Hippocampal formation (tissue), 2 donors: ENCODE measurements at regions not wholly inside any gene's neighbourhood (a gene's known extent, or its start where the extent isn't known, plus 50 kb on each side); places are given as distances from the start of the nearest gene placed in this dataset.

Source experiments
- DNase-seq, 2 donors: peaks; one replicate each; lab custom pipeline; 2025; lab: John Stamatoyannopoulos, UW

DNA sequence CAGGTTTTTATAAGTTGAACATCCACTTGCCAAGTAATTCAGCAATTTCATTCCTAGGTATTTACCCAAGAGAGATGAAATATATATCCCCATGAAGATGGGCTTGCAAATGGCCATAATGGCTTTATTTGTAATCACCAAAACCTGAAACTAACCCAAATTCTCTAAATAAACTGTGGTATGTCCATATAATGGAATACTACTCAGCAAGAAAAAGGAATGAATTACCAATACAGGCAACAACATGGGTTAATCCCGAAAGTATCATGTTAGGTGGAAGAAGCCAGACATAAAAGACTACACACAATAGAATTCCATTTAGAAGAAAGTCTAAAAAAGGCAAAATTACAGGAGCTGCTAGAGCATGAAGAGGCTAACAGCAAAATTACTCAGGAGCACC, 101.4 kb upstream of the PPP2R2D start:
- DNase-seq = no peak

DNA sequence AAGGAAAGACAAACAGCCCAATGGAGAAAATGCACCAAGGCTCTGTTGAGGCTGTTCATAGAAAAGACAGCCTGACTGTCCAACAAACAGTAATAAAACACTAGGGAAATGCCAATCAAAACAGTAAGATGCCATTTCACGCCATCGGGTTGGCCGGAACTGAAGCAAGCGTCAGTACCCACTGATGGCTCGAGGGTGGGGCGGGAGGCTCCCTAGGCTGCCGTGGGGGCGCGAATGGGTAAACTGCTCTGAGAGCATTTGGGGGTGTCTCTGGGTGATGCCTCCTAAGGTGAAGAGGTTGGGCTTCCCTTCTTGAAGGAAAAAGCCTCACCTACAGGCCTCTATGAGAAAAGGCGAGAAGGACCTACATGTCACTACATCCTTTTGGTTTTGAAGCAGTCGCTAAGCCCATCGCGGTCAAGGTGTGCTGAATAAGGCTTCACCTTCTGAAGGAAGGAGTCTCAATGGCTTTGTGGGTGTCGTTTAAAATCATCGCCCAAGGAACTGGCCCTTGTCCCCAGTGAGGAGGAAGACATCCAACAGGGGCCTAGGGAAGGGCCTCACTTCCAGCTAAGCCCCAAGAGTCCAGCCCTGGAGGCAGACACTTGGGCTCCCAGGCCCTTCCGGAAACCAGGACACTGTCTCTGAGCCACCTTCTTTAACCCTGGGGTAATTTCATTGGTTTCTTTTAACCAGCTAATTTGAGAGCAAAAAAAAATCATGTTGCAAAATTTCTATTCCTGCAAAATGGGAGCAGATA, 98.5 kb upstream of the PPP2R2D start:
- DNase-seq = no peak

DNA sequence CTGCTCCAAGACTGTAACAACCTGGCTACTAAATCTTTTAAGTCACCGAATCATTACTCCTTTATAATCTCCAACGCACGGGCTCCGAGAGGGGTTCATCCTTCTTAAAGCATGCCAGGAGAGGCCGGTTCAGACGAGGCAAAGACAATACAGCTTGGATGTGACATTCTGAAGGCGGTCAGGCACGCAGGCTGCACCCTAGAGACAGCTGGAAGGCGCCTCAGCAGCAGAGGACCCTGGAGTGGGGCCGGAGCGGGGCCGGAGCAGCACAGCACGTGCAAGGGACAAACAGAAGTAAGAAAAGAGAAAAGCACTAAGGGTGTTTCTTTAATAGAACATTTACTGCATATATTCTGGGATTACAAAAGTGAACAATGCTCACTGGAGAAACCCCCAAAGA, 97.8 kb upstream of the PPP2R2D start:
- no peak for DNase-seq

DNA sequence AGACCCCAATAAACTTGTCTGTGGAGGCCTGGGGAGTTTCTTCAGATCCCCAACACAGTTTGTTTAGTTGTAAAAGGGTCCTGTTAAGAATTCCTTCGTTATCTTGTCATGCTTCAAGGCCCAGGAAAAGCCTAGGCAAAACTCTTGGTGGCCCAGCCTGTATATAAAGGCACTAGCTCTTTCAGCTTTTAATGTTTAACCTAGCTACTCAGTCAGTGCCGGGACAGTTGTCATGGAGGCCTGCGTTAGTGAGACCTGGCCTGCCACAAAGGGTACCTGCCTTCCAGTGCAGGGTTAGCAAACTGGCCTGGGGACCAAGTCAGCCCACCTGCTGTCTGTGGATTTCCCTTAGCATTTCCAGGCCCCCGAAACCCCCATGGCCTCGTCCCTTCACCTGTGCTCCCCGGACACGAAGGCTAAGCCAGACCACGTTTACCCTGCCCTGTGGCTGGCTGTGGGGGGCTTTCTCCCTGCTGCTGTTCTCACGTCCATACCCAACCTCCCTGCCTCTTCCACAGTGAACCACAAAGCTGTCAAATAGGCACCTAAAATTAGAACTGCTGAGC, 96.9 kb upstream of the PPP2R2D start:
- no peak for DNase-seq

DNA sequence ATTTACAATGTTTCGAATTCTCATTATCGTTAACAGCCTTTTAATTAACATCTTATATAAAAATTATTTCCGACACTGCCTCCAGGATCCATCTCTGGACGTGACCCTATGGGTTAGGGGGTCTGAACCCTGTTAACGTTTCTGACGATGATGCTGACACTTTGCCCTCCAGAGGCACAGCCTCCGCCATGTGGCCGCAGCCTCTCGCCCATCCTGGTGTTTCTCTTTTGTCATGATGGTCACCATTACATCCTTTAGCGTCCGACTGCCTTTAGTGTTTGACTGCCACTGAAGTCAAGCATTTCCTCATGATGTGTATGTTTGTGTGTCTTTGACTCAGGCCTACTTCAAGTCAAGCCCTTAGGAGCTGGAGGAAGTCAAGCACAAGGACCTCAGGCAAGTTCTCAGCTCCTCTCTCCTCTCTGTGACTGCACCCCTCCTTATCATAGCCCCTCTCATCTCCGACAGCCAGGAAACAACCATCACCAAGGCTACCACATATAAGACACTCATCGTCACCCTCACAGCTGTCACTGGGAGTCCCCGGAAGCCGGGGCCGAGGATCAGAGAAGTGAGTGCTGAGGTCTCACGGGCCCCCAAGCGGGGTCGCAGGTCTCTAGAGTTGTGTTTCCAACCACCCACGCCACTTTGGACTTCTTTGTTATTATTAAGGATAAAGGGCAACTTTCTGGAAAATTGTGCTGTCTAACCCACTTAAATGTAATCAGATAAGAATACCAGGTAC, 96.1 kb upstream of the PPP2R2D start:
- DNase-seq = no peak

DNA sequence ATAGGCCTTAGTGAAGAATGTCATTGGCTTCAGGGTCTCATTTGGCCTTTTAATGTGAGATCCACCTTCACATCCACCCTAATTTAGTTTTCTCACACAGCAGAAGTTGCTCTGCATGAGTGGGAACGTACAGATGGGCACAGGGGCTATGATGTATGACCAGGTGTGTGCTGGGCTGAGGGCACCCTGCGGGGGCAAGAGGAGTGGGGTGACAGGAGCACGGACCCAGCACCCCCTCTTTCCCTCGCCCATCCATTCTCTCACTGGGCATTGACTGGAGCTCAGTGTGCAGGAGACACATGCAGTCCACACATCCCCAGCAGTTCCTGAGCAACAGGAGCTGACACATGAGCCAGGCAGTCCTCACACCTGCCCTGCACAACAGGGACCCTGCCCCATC, 95.1 kb upstream of the PPP2R2D start:
- no peak for DNase-seq

DNA sequence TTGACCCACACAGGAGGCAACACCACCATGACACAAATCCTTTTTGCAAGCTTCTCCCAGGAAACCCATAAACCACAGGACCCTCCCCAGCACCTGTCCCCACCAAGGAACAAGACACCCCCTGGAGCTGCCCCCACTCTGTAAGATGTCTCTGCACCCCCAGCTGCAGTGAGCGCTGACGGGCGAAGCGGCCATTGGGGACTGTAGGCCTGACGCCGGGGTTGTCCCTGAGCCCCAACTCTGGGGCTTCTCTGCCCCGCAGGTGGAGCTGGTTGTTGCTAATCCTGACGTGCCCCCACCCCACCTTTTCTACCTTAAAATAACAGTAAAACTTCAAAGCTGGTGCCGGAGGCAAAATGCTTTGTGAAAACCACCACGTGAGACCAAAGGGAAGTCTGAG, 94.7 kb upstream of the PPP2R2D start:
- no peak for DNase-seq

DNA sequence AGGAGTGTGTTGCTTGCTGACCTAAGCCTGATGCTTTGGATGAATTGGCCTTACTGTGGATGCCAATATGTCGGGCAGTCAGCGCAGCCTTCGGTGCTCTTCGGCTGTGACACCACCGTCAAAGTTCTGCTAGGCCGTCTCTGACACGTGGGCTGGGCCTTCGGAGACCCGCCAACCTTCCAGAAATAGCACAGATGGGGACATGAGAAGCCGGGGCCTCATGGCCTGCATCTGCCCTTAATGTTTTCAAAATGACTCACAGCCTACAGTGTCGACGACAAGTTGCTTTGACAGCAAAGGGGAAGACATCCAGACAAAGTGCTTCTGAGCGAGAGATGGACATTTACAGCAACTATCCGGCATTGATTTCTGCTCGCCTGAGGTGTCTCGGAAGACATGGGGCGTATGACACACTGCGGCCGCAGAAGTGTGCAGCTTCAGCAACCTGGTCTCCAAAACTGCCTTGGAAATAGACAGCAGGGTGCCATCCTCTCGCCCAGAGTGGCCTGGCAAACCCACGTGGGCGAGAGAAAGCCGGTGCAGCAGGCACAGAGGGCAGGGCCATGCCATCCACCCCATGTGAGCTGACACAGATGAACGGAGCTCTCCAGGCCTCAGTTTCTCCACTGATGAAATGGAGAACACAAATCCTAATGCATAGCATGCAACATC, 94.0 kb upstream of the PPP2R2D start:
- DNase-seq = no peak

DNA sequence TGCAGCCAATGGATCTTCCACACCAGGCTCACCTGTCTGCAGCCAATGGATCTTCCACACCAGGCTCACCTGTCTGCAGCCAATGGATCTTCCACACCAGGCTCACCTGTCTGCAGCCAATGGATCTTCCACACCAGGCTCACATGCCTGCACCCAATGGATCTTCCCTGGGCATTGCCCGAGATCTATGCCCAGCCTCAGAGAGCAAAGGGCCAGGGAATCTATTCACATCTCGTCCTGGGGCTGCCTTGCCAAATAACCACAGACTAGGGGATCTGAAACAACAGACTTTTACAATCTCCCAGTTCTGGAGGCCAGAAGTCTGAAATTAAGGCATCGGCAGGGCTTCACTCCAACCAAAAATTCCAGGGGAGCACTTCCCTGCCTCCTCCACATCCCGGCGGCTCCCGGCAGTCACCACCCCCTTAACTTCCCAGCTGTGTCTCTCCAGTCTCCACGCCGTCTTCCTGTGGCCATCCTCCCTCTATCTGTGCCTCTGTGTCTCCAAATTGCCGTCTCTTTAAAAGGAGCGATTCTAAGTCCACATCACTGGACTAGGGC, 92.4 kb upstream of the PPP2R2D start:
- DNase-seq = no peak

DNA sequence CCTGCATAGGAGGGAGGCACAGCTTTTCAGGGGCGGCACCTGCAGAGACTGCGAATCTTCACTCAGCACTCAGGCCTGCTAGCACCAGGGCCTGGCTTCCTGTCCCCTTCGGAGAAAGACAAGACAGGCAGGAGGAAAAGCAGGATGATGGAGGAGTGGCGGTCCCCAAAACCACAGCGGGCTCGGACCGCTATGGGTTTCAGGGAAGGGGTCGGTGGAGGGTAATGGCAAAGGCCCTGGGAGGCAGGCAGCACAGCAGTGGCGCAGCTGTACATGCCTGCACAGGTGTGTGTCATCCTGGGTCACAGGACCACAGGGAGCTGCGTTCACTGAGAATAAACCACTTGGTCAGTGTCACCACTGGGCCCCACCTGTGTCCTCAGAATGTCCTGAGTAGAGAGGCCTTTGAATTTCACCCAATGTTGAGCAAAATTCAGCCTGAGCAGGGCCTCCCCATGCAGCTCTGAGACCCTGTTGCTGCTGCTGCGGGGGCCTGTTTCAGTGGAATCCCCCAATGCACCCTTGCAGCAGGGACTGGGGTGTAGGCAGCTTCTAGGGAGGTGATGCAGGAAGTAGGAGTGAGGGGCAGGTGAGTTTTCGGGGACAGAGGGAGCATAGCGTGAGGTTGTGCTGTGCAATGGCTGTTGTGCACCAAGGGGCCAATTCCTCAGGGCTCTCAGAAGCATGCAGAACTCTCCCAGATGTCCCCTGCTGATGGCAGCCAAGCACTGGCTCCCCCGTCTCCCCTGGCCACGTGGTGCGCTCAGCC, 90.6 kb upstream of the PPP2R2D start:
- no peak for DNase-seq

DNA sequence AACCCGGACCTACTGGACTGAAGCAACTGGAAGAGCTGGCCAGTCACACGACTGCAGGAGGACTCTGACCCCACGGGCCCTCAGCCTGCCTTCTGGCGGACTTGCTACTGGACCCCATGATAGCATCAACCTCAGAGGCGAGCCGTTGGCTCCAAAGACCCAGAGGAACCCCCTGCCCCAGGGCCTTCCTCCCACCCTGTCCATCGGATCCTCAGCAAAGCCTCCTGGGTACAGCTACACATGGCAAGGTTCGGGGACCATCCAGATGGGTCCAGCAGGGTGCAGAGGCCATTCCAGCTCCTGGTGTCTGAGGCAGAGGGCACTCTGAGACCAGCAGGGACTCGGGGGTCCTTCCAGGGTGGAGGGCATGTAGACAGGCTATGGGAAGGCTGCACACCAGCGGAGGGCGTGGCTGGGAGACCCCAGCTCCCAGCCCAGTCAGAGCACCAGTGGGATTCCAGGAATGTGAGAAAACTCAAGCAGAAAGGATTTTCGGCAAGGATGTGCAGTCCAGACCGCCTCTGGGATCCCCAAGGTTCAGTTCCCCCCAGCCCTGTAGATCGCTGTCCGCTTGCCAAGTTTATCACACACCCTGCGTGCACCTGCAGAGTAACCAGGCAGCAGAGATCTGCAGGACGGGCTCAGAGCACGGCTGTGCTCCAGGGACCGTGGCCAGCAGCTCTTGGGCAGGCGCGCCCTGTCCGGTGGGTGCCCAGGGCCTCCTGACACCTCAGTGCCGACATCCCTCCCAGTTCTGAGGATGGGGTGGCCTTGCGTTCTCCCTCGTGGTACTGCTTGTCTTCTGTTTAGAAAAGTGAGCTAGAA, 89.8 kb upstream of the PPP2R2D start:
- no peak for DNase-seq

DNA sequence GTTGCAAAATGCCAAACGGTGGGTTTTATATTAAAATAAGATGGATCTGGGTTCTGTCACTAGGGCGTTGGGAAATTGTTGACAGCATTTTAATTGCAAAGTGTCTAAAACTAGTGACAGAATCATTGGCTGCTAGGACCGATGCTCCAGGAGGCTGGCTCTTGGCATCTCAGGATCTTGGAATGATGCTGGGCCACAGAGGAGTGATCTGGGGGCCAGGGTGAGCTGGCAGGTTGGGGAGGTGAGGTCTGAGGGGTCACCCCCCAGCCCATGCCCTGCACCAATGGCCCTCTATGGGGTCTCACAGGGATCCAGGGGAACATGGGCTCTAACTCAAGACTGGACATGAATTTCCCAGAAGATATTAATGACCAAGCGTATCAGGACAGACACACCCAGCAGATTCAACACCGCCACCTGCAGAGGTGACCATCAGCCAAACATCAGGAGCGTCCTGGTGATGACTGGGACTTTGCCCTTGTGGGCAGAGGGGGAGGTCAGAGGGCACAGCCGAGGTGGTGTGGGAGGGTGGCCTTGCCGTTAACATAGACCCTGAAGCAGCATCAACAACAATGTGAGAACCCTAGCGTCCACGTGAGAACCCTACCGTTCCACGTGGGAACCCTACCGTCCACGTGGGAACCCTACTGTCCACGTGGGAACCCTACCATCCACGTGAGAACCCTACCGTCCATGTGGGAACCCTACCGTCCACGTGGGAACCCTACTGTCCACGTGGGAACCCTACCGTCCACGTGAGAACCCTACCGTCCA, 89.0 kb upstream of the PPP2R2D start:
- no peak for DNase-seq

DNA sequence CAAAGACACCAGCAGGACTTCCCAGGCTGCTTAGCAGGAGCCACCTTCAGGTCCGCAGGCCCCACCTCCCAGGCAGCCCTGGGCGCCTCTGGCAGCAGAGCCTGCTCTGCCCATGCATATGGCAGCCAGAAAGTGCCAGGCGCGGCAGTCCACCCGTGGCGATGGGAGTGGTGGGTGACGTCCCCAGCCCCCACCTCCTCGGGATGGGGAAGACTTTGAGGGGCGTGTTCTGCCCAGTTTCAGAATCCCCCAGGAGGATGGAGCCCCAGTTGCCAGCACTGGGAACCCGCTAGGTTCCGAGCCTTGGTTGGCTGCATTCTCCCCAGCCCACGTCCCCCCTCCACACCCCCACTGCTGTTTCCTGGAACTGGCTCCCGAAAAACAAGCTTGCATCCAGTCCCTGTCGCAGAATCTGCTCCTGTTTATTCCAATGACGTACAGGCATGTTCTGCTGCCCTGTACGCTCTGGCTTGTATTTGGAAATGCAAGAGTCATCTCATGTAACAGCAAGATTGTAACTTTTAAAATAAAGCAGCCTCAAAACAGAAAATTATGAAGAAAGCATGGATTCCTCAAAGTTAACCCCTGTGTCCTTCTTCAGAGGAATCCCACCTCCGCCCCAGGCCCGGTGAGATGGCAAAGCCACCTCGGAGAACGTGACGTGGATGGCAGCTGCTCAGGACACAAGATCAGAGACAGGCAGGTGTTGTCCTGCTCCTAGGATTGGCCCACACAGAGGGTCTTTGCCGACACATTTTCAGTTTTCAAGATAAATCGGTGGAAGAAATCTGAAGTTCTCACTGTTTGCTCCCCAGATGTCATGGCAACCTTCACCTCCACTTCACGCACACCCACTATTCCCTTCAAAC, 87.8 kb upstream of the PPP2R2D start:
- no peak for DNase-seq

DNA sequence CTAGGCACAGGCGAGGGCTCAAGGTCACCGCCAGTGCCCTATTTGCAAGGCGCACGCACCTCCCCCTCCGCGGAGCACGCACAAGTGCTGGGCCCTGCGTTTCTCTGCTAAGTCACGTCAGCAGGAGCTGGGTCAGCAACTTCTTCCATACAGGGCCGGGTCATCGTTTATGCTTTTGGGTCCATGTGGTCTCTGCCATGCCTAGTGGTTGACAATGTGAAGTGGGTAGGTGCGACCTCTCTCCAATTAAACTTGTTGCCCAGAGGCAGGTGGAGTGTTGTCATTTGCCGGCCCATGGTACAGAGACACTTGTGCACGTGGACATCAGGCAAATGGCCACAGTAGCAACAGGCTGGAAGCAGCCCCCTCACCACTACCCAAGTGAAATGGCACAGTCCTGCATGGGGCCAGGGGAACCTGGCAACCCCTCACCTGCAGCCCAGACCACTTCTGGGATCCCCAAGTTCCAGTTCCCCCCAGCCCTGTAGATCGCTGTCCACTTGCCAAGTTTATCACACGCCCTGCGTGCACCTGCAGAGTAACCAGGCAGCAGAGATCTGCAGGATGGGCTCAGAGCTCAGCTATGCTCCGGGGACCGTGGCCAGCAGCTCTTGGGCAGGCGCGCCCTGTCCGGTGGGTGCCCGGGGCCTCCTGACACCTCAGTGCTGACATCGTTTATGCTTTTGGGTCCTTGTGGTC, 86.1 kb upstream of the PPP2R2D start:
- no peak for DNase-seq

DNA sequence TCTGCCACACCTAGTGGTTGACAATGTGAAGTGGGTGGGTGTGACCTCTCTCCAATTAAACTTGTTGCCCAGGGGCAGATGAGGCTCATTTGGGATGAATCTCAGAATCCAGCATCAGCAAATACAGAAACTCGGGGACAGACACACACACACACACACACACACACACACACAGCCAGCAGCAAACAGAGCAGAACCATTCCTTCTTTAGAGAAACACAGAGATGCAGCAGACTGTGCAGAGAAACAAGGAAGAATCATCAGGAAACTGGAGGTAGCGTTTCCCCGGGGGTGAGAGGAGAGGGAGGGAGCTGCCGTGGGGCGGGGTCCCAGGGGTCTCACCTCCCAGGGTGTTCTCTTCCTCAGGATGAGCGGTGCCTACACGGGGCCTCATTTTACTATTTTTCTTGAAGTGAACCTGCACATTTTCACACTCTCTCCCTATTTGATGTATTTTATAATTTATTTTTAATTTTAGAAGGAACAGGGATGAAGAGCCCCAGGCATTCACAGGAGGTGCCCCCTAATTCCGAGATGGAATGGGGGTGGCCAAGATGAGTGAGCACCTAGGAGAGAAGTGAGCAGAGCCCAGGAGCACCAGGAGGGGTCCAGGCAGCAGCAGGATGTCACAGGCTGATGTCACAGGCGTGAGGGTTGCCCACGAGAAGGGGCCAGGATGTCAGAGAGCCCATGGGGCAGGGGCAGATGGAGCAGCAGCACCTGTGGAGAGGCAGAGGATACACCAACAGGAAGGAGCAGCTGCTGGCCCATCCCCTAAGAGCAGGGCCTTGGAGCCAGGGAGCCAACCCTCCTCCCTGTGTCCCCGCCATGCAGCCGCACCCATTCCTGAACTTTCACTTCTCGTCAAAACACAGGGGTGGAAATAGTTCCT, 85.3 kb upstream of the PPP2R2D start:
- DNase-seq = no peak

DNA sequence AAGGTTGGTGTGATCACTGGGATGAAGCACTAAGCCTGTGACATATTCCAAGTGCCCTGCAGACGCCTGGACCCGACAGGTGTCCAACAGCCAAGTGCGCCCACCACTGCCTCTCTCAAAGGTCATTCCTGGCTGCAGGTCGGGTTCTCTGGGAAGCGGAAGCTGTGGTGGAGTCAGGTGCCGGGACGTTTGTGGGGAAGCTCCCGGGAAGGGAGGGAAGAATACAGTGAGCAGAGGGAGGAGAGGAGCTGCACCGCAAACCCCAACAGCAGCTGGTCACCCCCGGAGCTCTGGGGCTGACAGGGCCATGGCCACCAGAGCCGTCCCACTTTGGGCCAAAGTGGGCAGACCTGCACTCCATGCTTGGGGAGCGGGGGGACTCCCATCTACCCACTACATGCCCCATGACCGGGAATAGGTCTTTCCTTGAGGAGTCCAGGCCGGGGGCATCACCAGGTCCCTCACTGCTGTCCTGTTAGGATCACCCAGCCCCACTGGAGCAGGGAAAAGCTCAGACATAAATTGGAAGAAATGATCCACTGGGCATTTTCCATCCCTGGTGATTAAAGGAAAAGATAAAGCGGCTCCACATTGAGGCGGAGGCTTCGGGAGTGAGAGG, 84.5 kb upstream of the PPP2R2D start:
- no peak for DNase-seq
